Neural cell (in vitro differentiated cells): ENCODE measurements at regions not wholly inside any gene's neighbourhood (a gene's known extent, or its start where the extent isn't known, plus 50 kb on each side); places are given as distances from the start of the nearest gene placed in this dataset.
"Not testable (repeated sequence)": the region's sequence is repeated elsewhere in the genome, so short reads cannot be mapped to it uniquely, and the experiment has no call there.

Source experiments
- H2AFZ ChIP-seq: fragments of 200-600, 300-800 bp; sonication (generic), shearing (Covaris generic); 2 replicates; pipeline ENCODE4 v1.6.0; 2014; ENCODE audit warnings: low read depth, mild to moderate bottlenecking, antibody characterized with exemption, low read length, moderate library complexity
- H3F3A ChIP-seq: fragments of 200-600 bp; shearing (Covaris generic); 2 replicates; pipeline ENCODE4 v1.6.1; 2016; ENCODE audit warnings: mild to moderate bottlenecking, moderate library complexity, mixed read lengths, antibody characterized with exemption, low read length; ENCODE audit not compliant: insufficient read depth, poor library complexity, severe bottlenecking
- H3K27ac ChIP-seq: fragments of 200-600, 300-800 bp; sonication (generic), shearing (Covaris generic); 2 replicates; pipeline ENCODE4 v1.5.1; 2014; ENCODE audit warnings: mild to moderate bottlenecking, low read length, moderate library complexity
- H3K27me3 ChIP-seq: fragments of 300-800, 200-600 bp; sonication (generic), shearing (Covaris generic); 2 replicates; pipeline ENCODE4 v1.6.0; 2014; ENCODE audit warnings: mild to moderate bottlenecking, low read depth, low read length, moderate library complexity; ENCODE audit not compliant: insufficient read depth
- H3K36me3 ChIP-seq: fragments of 300-800, 200-600 bp; sonication (generic), shearing (Covaris generic); 2 replicates; pipeline ENCODE4 v1.5.1; 2014; ENCODE audit warnings: mild to moderate bottlenecking, antibody characterized with exemption, low read length, moderate library complexity; ENCODE audit not compliant: insufficient read depth
- H3K4me2 ChIP-seq: fragments of 300-800, 200-600 bp; sonication (generic), shearing (Covaris generic); 2 replicates; pipeline ENCODE4 v1.6.0; 2014; ENCODE audit warnings: mild to moderate bottlenecking, low read length
- H3K4me3 ChIP-seq: fragments of 300-800, 200-600 bp; sonication (generic), shearing (Covaris generic); 2 replicates; pipeline ENCODE4 v1.5.1; 2014; ENCODE audit warnings: mild to moderate bottlenecking, low read length, moderate library complexity
- H3K79me2 ChIP-seq: fragments of 200-600 bp; shearing (Covaris generic); replicated peaks from 2 replicates; pipeline ENCODE4 v1.6.0; 2014; ENCODE audit warnings: mild to moderate bottlenecking, low read length, moderate library complexity; ENCODE audit not compliant: insufficient read depth
- H3K9ac ChIP-seq: fragments of 300-800, 200-600 bp; sonication (generic), shearing (Covaris generic); 2 replicates; pipeline ENCODE4 v1.6.1; 2016; ENCODE audit warnings: mild to moderate bottlenecking, low read length, mixed read lengths
- H3K9me2 ChIP-seq: fragments of 200-600 bp; shearing (Covaris generic); 2 replicates; pipeline ENCODE4 v1.6.1; 2016; ENCODE audit warnings: mild to moderate bottlenecking, low read length, mixed read lengths; ENCODE audit not compliant: insufficient read depth
- H3K9me3 ChIP-seq: fragments of 200-600, 300-800 bp; sonication (generic), shearing (Covaris generic); 2 replicates; pipeline ENCODE4 v1.6.1; 2016; ENCODE audit warnings: mild to moderate bottlenecking, mixed run types, low read length, moderate library complexity, mixed read lengths
- H4K20me1 ChIP-seq: fragments of 200-600 bp; shearing (Covaris generic); 2 replicates; pipeline ENCODE4 v1.6.1; 2016; ENCODE audit warnings: mild to moderate bottlenecking, mixed run types; ENCODE audit not compliant: insufficient read depth
- EP300 ChIP-seq: fragments of 450-650 bp; conservative IDR thresholded peaks from 2 replicates; pipeline ENCODE4 v1.6.1; 2014; ENCODE audit warnings: antibody characterized with exemption, mild to moderate bottlenecking, moderate library complexity; ENCODE audit not compliant: poor library complexity, severe bottlenecking
- EZH2 ChIP-seq: fragments of 200-600, 300-800 bp; shearing (Covaris generic), sonication (generic); IDR thresholded peaks from 2 replicates; pipeline ENCODE4 v1.6.1; 2014; ENCODE audit warnings: antibody characterized with exemption, low read length, borderline replicate concordance, mild to moderate bottlenecking; ENCODE audit not compliant: insufficient read depth, poor library complexity, severe bottlenecking
- MXI1 ChIP-seq: fragments of 450-650 bp; conservative IDR thresholded peaks from 2 replicates; pipeline ENCODE4 v1.6.1; 2014; ENCODE audit warnings: antibody characterized with exemption, mild to moderate bottlenecking; ENCODE audit not compliant: poor library complexity, severe bottlenecking
- POLR2AphosphoS5 ChIP-seq: IDR thresholded peaks from 2 replicates; pipeline ENCODE4 v1.6.1; 2012
- RAD21 ChIP-seq: fragments of 450-650 bp; conservative IDR thresholded peaks from 2 replicates; pipeline ENCODE4 v1.6.1; 2014; ENCODE audit warnings: antibody characterized with exemption, mild to moderate bottlenecking, moderate library complexity
- TAF1 ChIP-seq: IDR thresholded peaks from 2 replicates; pipeline ENCODE4 v1.6.1; 2012; ENCODE audit warnings: low read depth
- TF ChIP-seq, protein P1 (sequence below): IDR thresholded peaks from 2 replicates; pipeline ENCODE4 v1.6.1; 2012; ENCODE audit warnings: borderline replicate concordance
- TF ChIP-seq, protein P2 (sequence below): fragments of 450-650 bp; IDR thresholded peaks from 2 replicates; pipeline ENCODE4 v1.5.1; 2014; ENCODE audit warnings: antibody characterized with exemption, mild to moderate bottlenecking, moderate library complexity; ENCODE audit not compliant: poor library complexity, severe bottlenecking

DNA sequence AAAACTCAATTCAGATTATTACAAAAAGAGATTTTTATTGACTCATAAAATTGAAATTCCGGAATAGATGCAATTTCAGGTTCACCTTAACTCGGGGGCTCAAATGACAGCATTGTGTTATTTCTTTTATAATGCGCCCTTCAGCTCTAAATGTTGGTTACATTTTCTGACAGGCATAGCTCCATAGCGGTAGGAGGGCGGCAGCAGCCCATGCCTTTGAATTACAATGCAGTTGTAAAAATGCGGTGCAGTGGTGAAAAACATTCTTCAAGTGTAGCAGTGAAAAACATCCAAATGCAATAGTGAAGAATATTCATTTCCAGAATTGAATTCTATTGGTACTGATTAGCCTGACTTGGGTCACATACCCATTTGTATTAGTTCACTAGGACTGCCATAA is 215.3 kb upstream of the PKP2 start:
- no peaks in the 10 kb centered on the region for H3K36me3 ChIP-seq
- H2AFZ ChIP-seq, result no peak overlapping the region
- no peaks in the 10 kb centered on the region for H3K27me3 ChIP-seq
- H3K27ac ChIP-seq, result peak overlapping the region; percentile 25
- no peaks in the 10 kb centered on the region for H3K9me2 ChIP-seq
- H3F3A ChIP-seq, result no peaks in the 10 kb centered on the region
- TF ChIP-seq EP300 (peak; percentile 12), POLR2AphosphoS5 (peak; percentile 25), TAF1 (no peak)
- H3K4me3 ChIP-seq, result peak overlapping the region; percentile 11
- no peak overlapping the region for H3K9ac ChIP-seq
- no peaks in the 10 kb centered on the region for H3K79me2 ChIP-seq
- no peak overlapping the region for H3K4me2 ChIP-seq
- no peaks in the 10 kb centered on the region for H4K20me1 ChIP-seq
- no peaks in the 10 kb centered on the region for H3K9me3 ChIP-seq

DNA sequence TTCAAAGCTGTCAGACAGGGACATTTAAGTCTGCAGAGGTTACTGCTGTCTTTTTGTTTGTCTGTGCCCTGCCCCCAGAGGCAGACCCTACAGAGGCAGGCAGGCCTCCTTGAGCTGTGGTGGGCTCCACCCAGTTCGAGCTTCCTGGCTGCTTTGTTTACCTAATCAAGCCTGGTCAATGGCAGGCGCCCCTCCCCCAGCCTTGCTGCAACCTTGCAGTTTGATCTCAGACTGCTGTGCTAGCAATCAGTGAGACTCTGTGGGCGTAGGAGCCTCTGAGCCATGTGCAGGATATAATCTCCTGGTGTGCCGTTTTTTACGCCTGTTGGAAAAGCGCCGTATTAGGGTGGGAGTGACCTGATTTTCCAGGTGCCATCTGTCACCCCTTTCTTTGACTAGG is 211.2 kb upstream of the PKP2 start:
- not testable (repeated sequence) for H4K20me1 ChIP-seq, H2AFZ ChIP-seq, H3K9me3 ChIP-seq, H3K9me2 ChIP-seq, H3K27me3 ChIP-seq, H3K79me2 ChIP-seq, H3K36me3 ChIP-seq, H3F3A ChIP-seq, H3K9ac ChIP-seq, H3K27ac ChIP-seq, H3K4me2 ChIP-seq, H3K4me3 ChIP-seq

DNA sequence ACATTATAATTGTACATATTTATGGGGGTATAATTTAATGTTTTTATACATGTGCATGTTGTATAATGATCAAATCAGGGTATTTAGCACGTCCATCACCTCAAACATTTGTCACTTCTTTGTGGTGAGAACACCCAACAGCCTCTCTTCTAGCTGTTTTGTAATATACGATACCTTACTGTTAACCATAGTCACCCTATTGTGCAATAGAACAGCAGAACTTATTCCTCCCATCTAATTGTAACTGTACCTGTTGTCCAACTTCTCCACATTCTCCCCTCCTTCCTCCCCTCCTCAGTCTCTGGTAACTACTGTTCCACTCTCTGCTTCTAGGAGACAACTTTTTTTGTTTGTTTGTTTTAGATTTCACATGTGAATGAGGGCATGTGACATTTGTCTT is 197.0 kb upstream of the PKP2 start:
- H3K4me2 ChIP-seq, result no peak overlapping the region
- H3K27me3 ChIP-seq, result no peaks in the 10 kb centered on the region
- no peak overlapping the region for H2AFZ ChIP-seq
- no peak overlapping the region for H3K27ac ChIP-seq
- H3K79me2 ChIP-seq, result no peaks in the 10 kb centered on the region
- H3K9ac ChIP-seq, result no peak overlapping the region
- no peak overlapping the region for H3K4me3 ChIP-seq
- no peaks in the 10 kb centered on the region for H3K9me2 ChIP-seq
- no peaks in the 10 kb centered on the region for H3F3A ChIP-seq
- TF ChIP-seq EP300 (no peak), EZH2 (no peak), RAD21 (no peak), MXI1 (no peak), TAF1 (no peak)
- TF ChIP-seq, protein P1, sequence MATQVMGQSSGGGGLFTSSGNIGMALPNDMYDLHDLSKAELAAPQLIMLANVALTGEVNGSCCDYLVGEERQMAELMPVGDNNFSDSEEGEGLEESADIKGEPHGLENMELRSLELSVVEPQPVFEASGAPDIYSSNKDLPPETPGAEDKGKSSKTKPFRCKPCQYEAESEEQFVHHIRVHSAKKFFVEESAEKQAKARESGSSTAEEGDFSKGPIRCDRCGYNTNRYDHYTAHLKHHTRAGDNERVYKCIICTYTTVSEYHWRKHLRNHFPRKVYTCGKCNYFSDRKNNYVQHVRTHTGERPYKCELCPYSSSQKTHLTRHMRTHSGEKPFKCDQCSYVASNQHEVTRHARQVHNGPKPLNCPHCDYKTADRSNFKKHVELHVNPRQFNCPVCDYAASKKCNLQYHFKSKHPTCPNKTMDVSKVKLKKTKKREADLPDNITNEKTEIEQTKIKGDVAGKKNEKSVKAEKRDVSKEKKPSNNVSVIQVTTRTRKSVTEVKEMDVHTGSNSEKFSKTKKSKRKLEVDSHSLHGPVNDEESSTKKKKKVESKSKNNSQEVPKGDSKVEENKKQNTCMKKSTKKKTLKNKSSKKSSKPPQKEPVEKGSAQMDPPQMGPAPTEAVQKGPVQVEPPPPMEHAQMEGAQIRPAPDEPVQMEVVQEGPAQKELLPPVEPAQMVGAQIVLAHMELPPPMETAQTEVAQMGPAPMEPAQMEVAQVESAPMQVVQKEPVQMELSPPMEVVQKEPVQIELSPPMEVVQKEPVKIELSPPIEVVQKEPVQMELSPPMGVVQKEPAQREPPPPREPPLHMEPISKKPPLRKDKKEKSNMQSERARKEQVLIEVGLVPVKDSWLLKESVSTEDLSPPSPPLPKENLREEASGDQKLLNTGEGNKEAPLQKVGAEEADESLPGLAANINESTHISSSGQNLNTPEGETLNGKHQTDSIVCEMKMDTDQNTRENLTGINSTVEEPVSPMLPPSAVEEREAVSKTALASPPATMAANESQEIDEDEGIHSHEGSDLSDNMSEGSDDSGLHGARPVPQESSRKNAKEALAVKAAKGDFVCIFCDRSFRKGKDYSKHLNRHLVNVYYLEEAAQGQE, result no peak
- TF ChIP-seq, protein P2, sequence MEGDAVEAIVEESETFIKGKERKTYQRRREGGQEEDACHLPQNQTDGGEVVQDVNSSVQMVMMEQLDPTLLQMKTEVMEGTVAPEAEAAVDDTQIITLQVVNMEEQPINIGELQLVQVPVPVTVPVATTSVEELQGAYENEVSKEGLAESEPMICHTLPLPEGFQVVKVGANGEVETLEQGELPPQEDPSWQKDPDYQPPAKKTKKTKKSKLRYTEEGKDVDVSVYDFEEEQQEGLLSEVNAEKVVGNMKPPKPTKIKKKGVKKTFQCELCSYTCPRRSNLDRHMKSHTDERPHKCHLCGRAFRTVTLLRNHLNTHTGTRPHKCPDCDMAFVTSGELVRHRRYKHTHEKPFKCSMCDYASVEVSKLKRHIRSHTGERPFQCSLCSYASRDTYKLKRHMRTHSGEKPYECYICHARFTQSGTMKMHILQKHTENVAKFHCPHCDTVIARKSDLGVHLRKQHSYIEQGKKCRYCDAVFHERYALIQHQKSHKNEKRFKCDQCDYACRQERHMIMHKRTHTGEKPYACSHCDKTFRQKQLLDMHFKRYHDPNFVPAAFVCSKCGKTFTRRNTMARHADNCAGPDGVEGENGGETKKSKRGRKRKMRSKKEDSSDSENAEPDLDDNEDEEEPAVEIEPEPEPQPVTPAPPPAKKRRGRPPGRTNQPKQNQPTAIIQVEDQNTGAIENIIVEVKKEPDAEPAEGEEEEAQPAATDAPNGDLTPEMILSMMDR, result no peak
- H3K9me3 ChIP-seq, result no peaks in the 10 kb centered on the region
- H4K20me1 ChIP-seq, result no peaks in the 10 kb centered on the region
- no peaks in the 10 kb centered on the region for H3K36me3 ChIP-seq

DNA sequence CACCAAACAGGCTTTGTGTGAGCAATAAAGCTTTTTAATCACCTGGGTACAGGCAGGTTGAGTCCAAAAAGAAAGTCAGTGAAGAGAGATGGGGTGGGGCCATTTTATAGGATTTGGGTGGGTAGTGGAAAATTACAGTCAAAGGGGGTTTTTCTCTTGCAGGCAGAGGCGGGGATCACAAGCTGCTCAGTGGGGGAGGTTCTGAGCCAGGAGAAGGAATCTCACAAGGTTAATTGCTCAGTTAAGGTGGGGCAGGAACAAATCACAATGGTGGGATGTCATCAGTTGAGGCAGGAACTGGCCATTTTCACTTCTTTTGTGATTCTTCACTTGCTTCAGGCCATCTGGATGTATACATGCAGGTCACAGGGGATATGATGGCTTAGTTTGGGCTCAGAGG is 191.3 kb upstream of the PKP2 start:
- not testable (repeated sequence) for H3K9ac ChIP-seq, H3K27me3 ChIP-seq, H2AFZ ChIP-seq, H3K9me3 ChIP-seq, H3K4me3 ChIP-seq, H3K9me2 ChIP-seq, H3K27ac ChIP-seq, H3K79me2 ChIP-seq, H4K20me1 ChIP-seq, H3K36me3 ChIP-seq, H3K4me2 ChIP-seq, H3F3A ChIP-seq

DNA sequence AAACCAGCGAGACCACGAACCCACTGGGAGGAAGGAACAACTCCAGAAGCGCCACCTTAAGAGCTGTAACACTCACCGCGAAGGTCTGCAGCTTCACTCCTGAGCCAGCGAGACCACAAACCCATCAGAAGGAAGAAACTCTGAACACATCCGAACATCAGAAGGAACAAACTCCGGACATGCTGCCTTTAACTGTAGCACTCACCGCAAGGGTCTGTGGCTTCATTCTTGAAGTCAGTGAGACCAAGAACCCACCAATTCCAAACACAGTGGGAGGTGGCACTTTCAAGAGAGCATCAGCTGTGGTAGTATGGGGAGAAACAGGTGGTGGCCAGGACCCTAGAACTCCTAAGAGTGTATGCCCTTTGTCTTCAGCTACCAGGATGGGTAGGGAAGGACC is 179.8 kb upstream of the PKP2 start:
- not testable (repeated sequence) for H3K9ac ChIP-seq, H3K4me3 ChIP-seq, H3K9me2 ChIP-seq, H3K27ac ChIP-seq, H3K4me2 ChIP-seq, H4K20me1 ChIP-seq, H3K9me3 ChIP-seq, H3K36me3 ChIP-seq, H3K27me3 ChIP-seq, H3F3A ChIP-seq, H3K79me2 ChIP-seq, H2AFZ ChIP-seq
